ENCODE measurements at regions not wholly inside any gene's neighbourhood (a gene's known extent, or its start where the extent isn't known, plus 50 kb on each side); places are given as distances from the start of the nearest gene placed in this dataset.
"Not testable (repeated sequence)": the region's sequence is repeated elsewhere in the genome, so short reads cannot be mapped to it uniquely, and the experiment has no call there.

GRCh38 chr22:48621085-48621484, 1206.6 kb downstream of the BRD1 start:
- Histone ChIP-seq H3K27ac (ENCODE audit: poor library complexity, severe bottlenecking) (no peak overlapping the region), H3K36me3 (ENCODE audit: low read depth) (no peaks in the 10 kb centered on the region), H3K4me1 (ENCODE audit: insufficient read depth, poor library complexity, severe bottlenecking) (no peaks in the 10 kb centered on the region), H3K9me3 (ENCODE audit: severe bottlenecking) (peaks cover 2% of the 10 kb centered on the region), H3K4me3 (ENCODE audit: severe bottlenecking) (no peak overlapping the region), H3K27me3 (ENCODE audit: insufficient read depth, poor library complexity, severe bottlenecking) (no peaks in the 10 kb centered on the region)
- ATAC-seq (ENCODE audit: low read depth): no peak
- TF ChIP-seq CTCF (IDR thresholded peaks at IDR 0.05; ENCODE audit: poor library complexity, severe bottlenecking): no peak
- no peak for DNase-seq (ENCODE audit: low spot score)

- not testable (repeated sequence) for H3K4me3 ChIP-seq (ENCODE audit: severe bottlenecking); H3K36me3 ChIP-seq (ENCODE audit: low read depth); ATAC-seq (ENCODE audit: low read depth)
Measured at GRCh38 chr22:48620460-48620859, 1207.2 kb downstream of the BRD1 start.

GRCh38 chr22:48619721-48620120, 1208.0 kb downstream of the BRD1 start:
- Histone ChIP-seq H3K4me1 (ENCODE audit: insufficient read depth, poor library complexity, severe bottlenecking) (no peaks in the 10 kb centered on the region), H3K27me3 (ENCODE audit: insufficient read depth, poor library complexity, severe bottlenecking) (no peaks in the 10 kb centered on the region), H3K4me3 (ENCODE audit: severe bottlenecking) (no peak overlapping the region), H3K27ac (ENCODE audit: poor library complexity, severe bottlenecking) (no peak overlapping the region), H3K36me3 (ENCODE audit: low read depth) (no peaks in the 10 kb centered on the region), H3K9me3 (ENCODE audit: severe bottlenecking) (peaks cover 2% of the 10 kb centered on the region)
- DNase-seq (ENCODE audit: low spot score) (no peak), ATAC-seq (ENCODE audit: low read depth) (no peak)
- no peak for TF ChIP-seq CTCF (IDR thresholded peaks at IDR 0.05; ENCODE audit: poor library complexity, severe bottlenecking)

More at GRCh38 chr22:48620460-48620859, 1207.2 kb downstream of the BRD1 start:
- not testable (repeated sequence) for H3K27ac ChIP-seq (ENCODE audit: poor library complexity, severe bottlenecking); DNase-seq (ENCODE audit: low spot score); H3K4me1 ChIP-seq (ENCODE audit: insufficient read depth, poor library complexity, severe bottlenecking); H3K9me3 ChIP-seq (ENCODE audit: severe bottlenecking); H3K27me3 ChIP-seq (ENCODE audit: insufficient read depth, poor library complexity, severe bottlenecking)

- Histone ChIP-seq H3K4me3 (ENCODE audit: severe bottlenecking) (no peak overlapping the region), H3K27ac (ENCODE audit: poor library complexity, severe bottlenecking) (no peak overlapping the region), H3K9me3 (ENCODE audit: severe bottlenecking) (no peaks in the 10 kb centered on the region), H3K36me3 (ENCODE audit: low read depth) (no peaks in the 10 kb centered on the region), H3K27me3 (ENCODE audit: insufficient read depth, poor library complexity, severe bottlenecking) (no peaks in the 10 kb centered on the region), H3K4me1 (ENCODE audit: insufficient read depth, poor library complexity, severe bottlenecking) (no peaks in the 10 kb centered on the region)
- ATAC-seq (ENCODE audit: low read depth): no peak
- no peak for DNase-seq (ENCODE audit: low spot score)
- no peak for TF ChIP-seq CTCF (IDR thresholded peaks at IDR 0.05; ENCODE audit: poor library complexity, severe bottlenecking)
Measured at GRCh38 chr22:48618326-48618725, 1209.3 kb downstream of the BRD1 start.

GRCh38 chr22:48616656-48617055, 1211.0 kb downstream of the BRD1 start:
- H3K4me3 ChIP-seq (ENCODE audit: severe bottlenecking): no peak overlapping the region
- no peak for TF ChIP-seq CTCF (IDR thresholded peaks at IDR 0.05; ENCODE audit: poor library complexity, severe bottlenecking)
- H3K9me3 ChIP-seq (ENCODE audit: severe bottlenecking): no peaks in the 10 kb centered on the region
- no peak for ATAC-seq (ENCODE audit: low read depth)
- no peaks in the 10 kb centered on the region for H3K36me3 ChIP-seq (ENCODE audit: low read depth)
- H3K27me3 ChIP-seq (ENCODE audit: insufficient read depth, poor library complexity, severe bottlenecking): no peaks in the 10 kb centered on the region
- H3K27ac ChIP-seq (ENCODE audit: poor library complexity, severe bottlenecking): no peak overlapping the region
- DNase-seq (ENCODE audit: low spot score): no peak
- H3K4me1 ChIP-seq (ENCODE audit: insufficient read depth, poor library complexity, severe bottlenecking): no peaks in the 10 kb centered on the region
